ENCODE measurements at regions not wholly inside any gene's neighbourhood (a gene's known extent, or its start where the extent isn't known, plus 50 kb on each side); places are given as distances from the start of the nearest gene placed in this dataset.
"Not testable (repeated sequence)": the region's sequence is repeated elsewhere in the genome, so short reads cannot be mapped to it uniquely, and the experiment has no call there.

- Mint-ChIP-seq H3K27me3 (no peaks in the 10 kb centered on the region), H3K4me3 (no peak overlapping the region), H3K27ac (no peak overlapping the region), H3K9me3 (ENCODE audit: low read depth) (peaks cover 7% of the 10 kb centered on the region), H3K36me3 (no peaks in the 10 kb centered on the region), H3K4me1 (no peaks in the 10 kb centered on the region)
- no peak for ATAC-seq
- no peak for DNase-seq
- CTCF ChIA-PET: no interaction called here
These were observed 93.1 kb upstream of the TLE1 start for GRCh38 chr9:81782313-81782995.

- DNase-seq (no peak), ATAC-seq (no peak)
- no peaks in the 10 kb centered on the region for H3K27me3 Mint-ChIP-seq
- H3K4me1 Mint-ChIP-seq: no peaks in the 10 kb centered on the region
- no peak overlapping the region for H3K27ac Mint-ChIP-seq
- H3K9me3 Mint-ChIP-seq (ENCODE audit: low read depth): peaks cover 8% of the 10 kb centered on the region
- CTCF ChIA-PET: no interaction called here
- H3K4me3 Mint-ChIP-seq: no peak overlapping the region
- H3K36me3 Mint-ChIP-seq: no peaks in the 10 kb centered on the region
These were observed 98.6 kb upstream of the TLE1 start for GRCh38 chr9:81787747-81788632.

GRCh38 chr9:81789721-81790120 is 100.4 kb upstream of the TLE1 start:
- Mint-ChIP-seq H3K36me3 (no peaks in the 10 kb centered on the region), H3K4me1 (no peaks in the 10 kb centered on the region), H3K4me3 (no peak overlapping the region), H3K27me3 (no peaks in the 10 kb centered on the region), H3K9me3 (ENCODE audit: low read depth) (peaks cover 4% of the 10 kb centered on the region), H3K27ac (no peak overlapping the region)
- CTCF ChIA-PET: no interaction called here
- no peak for DNase-seq
- ATAC-seq: no peak

- no peaks in the 10 kb centered on the region for H3K4me1 Mint-ChIP-seq
- no peak overlapping the region for H3K4me3 Mint-ChIP-seq
- H3K36me3 Mint-ChIP-seq: no peaks in the 10 kb centered on the region
- CTCF ChIA-PET: no interaction called here
- no peak for ATAC-seq
- no peak for DNase-seq
- no peak overlapping the region for H3K27ac Mint-ChIP-seq
- H3K9me3 Mint-ChIP-seq (ENCODE audit: low read depth): peaks cover 5% of the 10 kb centered on the region
- H3K27me3 Mint-ChIP-seq: no peaks in the 10 kb centered on the region
These were observed 100.8 kb upstream of the TLE1 start for GRCh38 chr9:81790166-81790565.

GRCh38 chr9:81791076-81791475 is 101.7 kb upstream of the TLE1 start:
- H3K9me3 Mint-ChIP-seq (ENCODE audit: low read depth): peaks cover 7% of the 10 kb centered on the region
- no peaks in the 10 kb centered on the region for H3K4me1 Mint-ChIP-seq
- no peaks in the 10 kb centered on the region for H3K36me3 Mint-ChIP-seq
- no peaks in the 10 kb centered on the region for H3K27me3 Mint-ChIP-seq
- ATAC-seq (no peak), DNase-seq (no peak)
- CTCF ChIA-PET: no interaction called here
- H3K27ac Mint-ChIP-seq: no peak overlapping the region
- H3K4me3 Mint-ChIP-seq: no peak overlapping the region

GRCh38 chr9:81798606-81799005 is 109.3 kb upstream of the TLE1 start:
- DNase-seq (no peak), ATAC-seq (no peak)
- Mint-ChIP-seq H3K4me1 (no peaks in the 10 kb centered on the region), H3K27me3 (no peaks in the 10 kb centered on the region), H3K9me3 (ENCODE audit: low read depth) (peaks cover 13% of the 10 kb centered on the region), H3K27ac (no peak overlapping the region), H3K36me3 (no peaks in the 10 kb centered on the region), H3K4me3 (no peak overlapping the region)
- CTCF ChIA-PET: no interaction called here

GRCh38 chr9:81801190-81801589 is 111.8 kb upstream of the TLE1 start:
- no peaks in the 10 kb centered on the region for H3K36me3 Mint-ChIP-seq
- no peak overlapping the region for H3K4me3 Mint-ChIP-seq
- DNase-seq (no peak), ATAC-seq (no peak)
- H3K27ac Mint-ChIP-seq: no peak overlapping the region
- H3K4me1 Mint-ChIP-seq: no peaks in the 10 kb centered on the region
- no peaks in the 10 kb centered on the region for H3K27me3 Mint-ChIP-seq
- CTCF ChIA-PET: no interaction called here
- H3K9me3 Mint-ChIP-seq (ENCODE audit: low read depth): peaks cover 11% of the 10 kb centered on the region

GRCh38 chr9:81804306-81804705 is 115.0 kb upstream of the TLE1 start:
- Mint-ChIP-seq H3K27ac (no peak overlapping the region), H3K9me3 (ENCODE audit: low read depth) (peaks cover 5% of the 10 kb centered on the region), H3K36me3 (no peaks in the 10 kb centered on the region), H3K4me1 (no peaks in the 10 kb centered on the region), H3K4me3 (no peak overlapping the region), H3K27me3 (no peaks in the 10 kb centered on the region)
- ATAC-seq (no peak), DNase-seq (no peak)
- CTCF ChIA-PET: no interaction called here

GRCh38 chr9:81811688-81812087 is 116.5 kb upstream of the SPATA31D4 start:
- H3K27me3 Mint-ChIP-seq; H3K9me3 Mint-ChIP-seq (ENCODE audit: low read depth); DNase-seq; CTCF ChIA-PET; H3K36me3 Mint-ChIP-seq; H3K4me3 Mint-ChIP-seq; ATAC-seq; H3K27ac Mint-ChIP-seq: not testable (repeated sequence)
- H3K4me1 Mint-ChIP-seq: peaks cover 10% of the 10 kb centered on the region

GRCh38 chr9:81814401-81814793 is 113.8 kb upstream of the SPATA31D4 start:
- DNase-seq: no peak
- H3K27ac Mint-ChIP-seq: no peak overlapping the region
- no peak overlapping the region for H3K4me3 Mint-ChIP-seq

GRCh38 chr9:81814794-81815464 is 113.3 kb upstream of the SPATA31D4 start:
- Mint-ChIP-seq H3K9me3 (ENCODE audit: low read depth) (peaks cover 9% of the 10 kb centered on the region), H3K36me3 (no peaks in the 10 kb centered on the region), H3K4me1 (peaks cover 10% of the 10 kb centered on the region), H3K27me3 (no peaks in the 10 kb centered on the region), H3K4me3 (no peak overlapping the region), H3K27ac (peak overlapping the region; percentile 51)
- DNase-seq (no peak), ATAC-seq (no peak)
- CTCF ChIA-PET: no interaction called here

More at GRCh38 chr9:81814401-81814793, 113.8 kb upstream of the SPATA31D4 start:
- Mint-ChIP-seq H3K27me3 (no peaks in the 10 kb centered on the region), H3K4me1 (peaks cover 10% of the 10 kb centered on the region), H3K9me3 (ENCODE audit: low read depth) (peaks cover 9% of the 10 kb centered on the region), H3K36me3 (no peaks in the 10 kb centered on the region)
- CTCF ChIA-PET: no interaction called here
- no peak for ATAC-seq

- no peak overlapping the region for H3K27ac Mint-ChIP-seq
- peaks cover 10% of the 10 kb centered on the region for H3K4me1 Mint-ChIP-seq
- H3K27me3 Mint-ChIP-seq: no peaks in the 10 kb centered on the region
- peaks cover 9% of the 10 kb centered on the region for H3K9me3 Mint-ChIP-seq (ENCODE audit: low read depth)
- ATAC-seq (no peak), DNase-seq (no peak)
- H3K36me3 Mint-ChIP-seq: no peaks in the 10 kb centered on the region
- no peak overlapping the region for H3K4me3 Mint-ChIP-seq
- CTCF ChIA-PET: no interaction called here
These were observed 112.4 kb upstream of the SPATA31D4 start for GRCh38 chr9:81815781-81816180.

GRCh38 chr9:81819155-81819554 is 109.1 kb upstream of the SPATA31D4 start:
- H3K4me1 Mint-ChIP-seq: peaks cover 10% of the 10 kb centered on the region
- DNase-seq (no peak), ATAC-seq (no peak)
- no peak overlapping the region for H3K4me3 Mint-ChIP-seq
- H3K9me3 Mint-ChIP-seq (ENCODE audit: low read depth): peaks cover 14% of the 10 kb centered on the region
- H3K27ac Mint-ChIP-seq: no peak overlapping the region
- no peaks in the 10 kb centered on the region for H3K27me3 Mint-ChIP-seq
- no peaks in the 10 kb centered on the region for H3K36me3 Mint-ChIP-seq
- CTCF ChIA-PET: no interaction called here
